Right atrium auricular region (tissue), 2 donors: ENCODE measurements at regions not wholly inside any gene's neighbourhood (a gene's known extent, or its start where the extent isn't known, plus 50 kb on each side); places are given as distances from the start of the nearest gene placed in this dataset.
"Not testable (repeated sequence)": the region's sequence is repeated elsewhere in the genome, so short reads cannot be mapped to it uniquely, and the experiment has no call there.

ENCODE experiments used
- DNase-seq: peaks from one replicate; pipeline ENCODE4 v3.0.0-alpha.2; 2019; ENCODE audit warnings: low spot score
- H3K27ac ChIP-seq, 2 donors: fragments of 200-600 bp; sonication (generic); 1 replicate in 1 of 2; 2 replicates in 1 of 2; pipeline ENCODE4 v1.5.1; 2016 to 2019
- H3K27me3 ChIP-seq, 2 donors: fragments of 200-600 bp; sonication (generic); one replicate each; pipeline versions ENCODE4 v1.5.1 to v1.6.0; 2017 to 2019
- H3K36me3 ChIP-seq: fragments of 200-600 bp; sonication (generic); one replicate; pipeline ENCODE4 v1.5.1; 2016
- H3K4me1 ChIP-seq, 2 donors: fragments of 200-600 bp; sonication (generic); one replicate each; pipeline versions ENCODE4 v1.5.1 to v1.6.0; 2017 to 2019
- H3K4me3 ChIP-seq, 2 donors: fragments of 200-600 bp; sonication (generic); 1 replicate in 1 of 2; 2 replicates in 1 of 2; pipeline ENCODE4 v1.5.1; 2017 to 2019; ENCODE audit warnings: mild to moderate bottlenecking in 1 of 2, moderate library complexity in 1 of 2
- H3K9me3 ChIP-seq, 2 donors: fragments of 200-600 bp; sonication (generic); one replicate each; pipeline ENCODE4 v1.5.1; 2019
- CTCF ChIP-seq, 2 donors: fragments of 200-600 bp; sonication (generic); IDR thresholded peaks; one replicate each; pipeline ENCODE4 v1.5.1; 2019; ENCODE audit warnings: antibody characterized with exemption in 2 of 2

GRCh38 chr2:107502539-107502938 lies 324.2 kb upstream of the RGPD4 start:
- H3K4me1 ChIP-seq, result no peaks in the 10 kb centered on the region
- no peaks in the 10 kb centered on the region for H3K36me3 ChIP-seq
- no peak for DNase-seq
- no peaks in the 10 kb centered on the region for H3K27me3 ChIP-seq
- peaks cover 0 to 2% of the 10 kb centered on the region in 2 donors for H3K9me3 ChIP-seq
- TF ChIP-seq CTCF (IDR thresholded peaks at IDR 0.05), result no peak
- no peak overlapping the region for H3K4me3 ChIP-seq
- H3K27ac ChIP-seq, result no peak overlapping the region

- no peak overlapping the region for H3K4me3 ChIP-seq
- H3K9me3 ChIP-seq, result peaks cover 0 to 4% of the 10 kb centered on the region in 2 donors
- no peak for DNase-seq
- H3K27ac ChIP-seq, result no peak overlapping the region
- no peaks in the 10 kb centered on the region for H3K36me3 ChIP-seq
- H3K27me3 ChIP-seq, result no peaks in the 10 kb centered on the region
- no peaks in the 10 kb centered on the region for H3K4me1 ChIP-seq
- no peak for TF ChIP-seq CTCF (IDR thresholded peaks at IDR 0.05)
Observed at GRCh38 chr2:107511970-107512789, 314.5 kb upstream of the RGPD4 start.

GRCh38 chr2:107525406-107525805 lies 301.3 kb upstream of the RGPD4 start:
- peaks cover 0 to 4% of the 10 kb centered on the region in 2 donors for H3K9me3 ChIP-seq
- no peak for DNase-seq
- H3K4me3 ChIP-seq, result no peak overlapping the region
- H3K36me3 ChIP-seq, result no peaks in the 10 kb centered on the region
- no peak overlapping the region for H3K27ac ChIP-seq
- H3K4me1 ChIP-seq, result no peaks in the 10 kb centered on the region
- no peak for TF ChIP-seq CTCF (IDR thresholded peaks at IDR 0.05)
- no peaks in the 10 kb centered on the region for H3K27me3 ChIP-seq

- H3K9me3 ChIP-seq, result peaks cover 0 to 3% of the 10 kb centered on the region in 2 donors
- TF ChIP-seq CTCF (IDR thresholded peaks at IDR 0.05), result no peak
- no peaks in the 10 kb centered on the region for H3K27me3 ChIP-seq
- no peaks in the 10 kb centered on the region for H3K36me3 ChIP-seq
- no peak for DNase-seq
- no peaks in the 10 kb centered on the region for H3K4me1 ChIP-seq
- no peak overlapping the region for H3K27ac ChIP-seq
- H3K4me3 ChIP-seq, result no peak overlapping the region
Observed at GRCh38 chr2:107529146-107529545, 297.5 kb upstream of the RGPD4 start.

GRCh38 chr2:107530046-107530445 lies 296.6 kb upstream of the RGPD4 start:
- H3K36me3 ChIP-seq, result no peaks in the 10 kb centered on the region
- no peak overlapping the region for H3K4me3 ChIP-seq
- no peaks in the 10 kb centered on the region for H3K4me1 ChIP-seq
- no peak for DNase-seq
- no peak for TF ChIP-seq CTCF (IDR thresholded peaks at IDR 0.05)
- no peak overlapping the region for H3K27ac ChIP-seq
- H3K9me3 ChIP-seq, result peaks cover 0 to 3% of the 10 kb centered on the region in 2 donors
- H3K27me3 ChIP-seq, result no peaks in the 10 kb centered on the region

- Histone ChIP-seq H3K9me3 (no peaks in the 10 kb centered on the region), H3K27me3 (no peaks in the 10 kb centered on the region), H3K4me3 (no peak overlapping the region), H3K4me1 (no peaks in the 10 kb centered on the region), H3K36me3 (no peaks in the 10 kb centered on the region), H3K27ac (no peak overlapping the region)
- no peak for DNase-seq
- TF ChIP-seq CTCF (IDR thresholded peaks at IDR 0.05), result no peak
Observed at GRCh38 chr2:107534926-107535325, 291.8 kb upstream of the RGPD4 start.

- not testable (repeated sequence) for H3K36me3 ChIP-seq, H3K9me3 ChIP-seq, H3K4me3 ChIP-seq, H3K27me3 ChIP-seq, DNase-seq, H3K27ac ChIP-seq, H3K4me1 ChIP-seq
Observed at GRCh38 chr2:107535905-107536689, 290.6 kb upstream of the RGPD4 start.
